Stimulated activated naive CD8-positive, alpha-beta T cell treated with anti-CD3 and anti-CD28 coated beads, Interleukin-15, Interleukin-2, amounts not matched to agents 100 ng/mL and 50 ng/mL, for 24 hours (primary cell): ENCODE measurements at regions not wholly inside any gene's neighbourhood (a gene's known extent, or its start where the extent isn't known, plus 50 kb on each side); places are given as distances from the start of the nearest gene placed in this dataset.

Experiments used
- H3K27ac Mint-ChIP-seq: one replicate; pipeline ENCODE4 v1.8.0; 2021; ENCODE audit warnings: mild to moderate bottlenecking, mixed read lengths
- H3K27me3 Mint-ChIP-seq: one replicate; pipeline ENCODE4 v1.8.0; 2021; ENCODE audit warnings: mixed read lengths
- H3K36me3 Mint-ChIP-seq: one replicate; pipeline ENCODE4 v1.8.0; 2021; ENCODE audit warnings: low read depth, mixed read lengths
- H3K4me1 Mint-ChIP-seq: one replicate; pipeline ENCODE4 v1.8.0; 2021; ENCODE audit warnings: low read depth, mixed read lengths
- H3K4me3 Mint-ChIP-seq: one replicate; pipeline ENCODE4 v1.8.0; 2021; ENCODE audit warnings: mild to moderate bottlenecking, mixed read lengths
- H3K9me3 Mint-ChIP-seq: one replicate; pipeline ENCODE4 v1.8.0; 2021; ENCODE audit warnings: mixed read lengths

DNA sequence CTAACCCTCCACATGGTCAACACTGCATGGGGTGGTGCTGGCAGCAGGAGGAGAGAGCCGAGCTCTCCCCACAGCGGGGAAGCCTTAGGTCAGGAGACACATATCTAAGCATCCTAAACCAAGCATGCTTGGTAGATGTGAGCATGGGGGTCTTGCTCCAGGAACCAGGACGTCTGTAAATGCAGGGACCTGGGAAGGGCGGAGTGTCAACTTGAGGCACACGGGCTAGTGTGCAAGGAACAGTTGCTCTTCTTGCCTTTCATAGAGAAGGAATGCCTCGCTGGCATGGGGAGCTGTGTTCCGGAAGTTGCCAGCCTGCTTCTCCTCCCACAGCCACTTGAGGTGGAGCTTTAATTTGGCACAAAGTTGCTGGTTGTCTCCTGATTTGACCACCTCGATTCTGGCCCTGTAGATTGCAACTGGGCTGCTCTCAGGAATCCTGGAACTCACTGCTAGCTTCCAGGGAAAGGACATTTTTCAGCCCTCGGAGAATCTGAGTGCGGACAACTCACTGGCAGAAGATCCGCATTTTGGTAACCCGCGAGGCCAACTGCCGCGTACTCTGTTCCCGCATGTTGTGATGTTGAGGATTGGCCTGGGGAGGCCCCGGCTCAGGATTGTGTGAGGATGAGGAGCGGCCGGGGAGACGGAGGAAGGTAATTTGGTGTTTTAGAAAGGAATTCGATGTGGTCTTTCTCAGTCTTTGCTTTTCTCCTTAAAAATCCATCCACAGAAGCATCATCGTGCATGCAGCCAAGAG is 370.3 kb upstream of the IRX1 start:
- H3K27ac Mint-ChIP-seq: no peak overlapping the region
- peaks cover 4% of the 10 kb centered on the region for H3K9me3 Mint-ChIP-seq
- H3K4me3 Mint-ChIP-seq: no peak overlapping the region
- H3K36me3 Mint-ChIP-seq: no peaks in the 10 kb centered on the region
- no peaks in the 10 kb centered on the region for H3K27me3 Mint-ChIP-seq
- no peaks in the 10 kb centered on the region for H3K4me1 Mint-ChIP-seq

DNA sequence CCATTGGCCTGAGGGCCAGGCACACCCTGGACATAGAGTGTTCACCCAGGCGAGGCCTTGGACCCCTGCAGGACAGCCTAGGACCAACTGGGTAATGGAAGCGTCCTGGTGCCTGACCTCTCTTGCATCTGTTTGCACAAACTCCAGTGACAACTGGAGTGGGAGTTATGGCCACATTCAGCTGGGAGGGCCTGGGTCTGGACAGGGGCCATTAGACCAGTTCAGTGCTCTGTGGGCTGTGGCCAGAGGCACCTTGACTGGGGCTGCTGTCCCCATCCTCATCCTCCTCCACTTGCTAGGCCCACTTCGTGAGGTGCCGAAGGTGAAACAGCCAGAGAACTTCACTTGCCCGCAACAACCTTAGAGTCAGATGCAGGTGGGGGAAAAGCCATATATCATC is 372.7 kb upstream of the IRX1 start:
- Mint-ChIP-seq H3K27me3 (no peaks in the 10 kb centered on the region), H3K9me3 (no peaks in the 10 kb centered on the region), H3K27ac (no peak overlapping the region), H3K4me1 (no peaks in the 10 kb centered on the region), H3K36me3 (no peaks in the 10 kb centered on the region), H3K4me3 (no peak overlapping the region)

DNA sequence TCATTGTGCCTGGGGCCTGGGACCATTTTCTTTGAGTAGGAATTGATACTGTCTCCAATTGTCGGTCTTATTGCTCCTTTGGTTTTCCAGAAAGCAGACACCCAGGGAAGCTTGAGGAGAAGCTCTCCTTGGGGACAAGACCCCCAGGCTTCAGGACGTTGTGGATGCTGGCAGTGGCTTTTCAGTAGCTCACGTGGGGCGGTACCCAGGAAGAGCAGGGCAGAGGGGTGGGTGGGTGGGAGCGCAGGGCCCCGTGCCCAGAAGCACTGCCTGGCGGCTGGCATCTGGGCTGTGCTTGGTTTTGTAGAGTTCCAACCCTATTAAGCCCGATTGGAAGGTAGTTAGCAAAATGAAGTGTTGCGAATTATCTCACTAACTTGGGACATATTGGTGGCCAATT is 374.2 kb upstream of the IRX1 start:
- H3K27me3 Mint-ChIP-seq: no peaks in the 10 kb centered on the region
- H3K4me3 Mint-ChIP-seq: no peak overlapping the region
- H3K9me3 Mint-ChIP-seq: no peaks in the 10 kb centered on the region
- no peaks in the 10 kb centered on the region for H3K36me3 Mint-ChIP-seq
- H3K27ac Mint-ChIP-seq: no peak overlapping the region
- no peaks in the 10 kb centered on the region for H3K4me1 Mint-ChIP-seq

DNA sequence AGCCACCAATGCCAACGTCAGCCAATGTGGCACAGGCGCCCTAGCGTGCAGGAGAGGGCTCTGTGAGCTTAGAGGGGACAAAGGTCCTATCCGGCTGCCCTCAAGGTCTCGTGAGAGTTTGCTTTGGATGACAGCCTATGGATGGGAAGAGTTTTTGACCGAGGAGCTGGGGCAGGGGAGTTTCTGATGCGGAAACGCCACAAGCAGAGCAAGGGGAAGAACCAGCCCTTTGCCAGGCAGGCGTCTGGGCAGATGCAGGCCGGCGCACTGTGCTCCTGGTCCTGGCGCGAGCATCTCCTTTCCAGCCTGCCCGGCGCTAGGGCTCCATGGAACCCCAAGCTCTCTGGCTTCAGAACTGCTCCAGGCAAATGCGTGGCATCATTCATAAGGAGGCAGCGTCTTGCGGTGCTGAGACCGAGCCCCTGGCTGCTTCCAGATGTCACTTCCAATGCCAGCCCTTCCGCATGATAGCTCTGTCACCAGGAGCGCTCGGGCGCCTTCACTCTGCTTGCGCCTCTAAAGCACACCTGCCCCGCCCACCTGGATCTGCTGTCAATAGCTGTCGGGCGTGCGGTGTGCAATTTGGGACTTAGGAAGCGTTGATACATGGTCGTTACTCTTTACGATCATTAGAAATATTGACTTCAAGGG is 374.9 kb upstream of the IRX1 start:
- Mint-ChIP-seq H3K4me1 (no peaks in the 10 kb centered on the region), H3K36me3 (no peaks in the 10 kb centered on the region), H3K4me3 (no peak overlapping the region), H3K27ac (no peak overlapping the region), H3K27me3 (no peaks in the 10 kb centered on the region), H3K9me3 (no peaks in the 10 kb centered on the region)

DNA sequence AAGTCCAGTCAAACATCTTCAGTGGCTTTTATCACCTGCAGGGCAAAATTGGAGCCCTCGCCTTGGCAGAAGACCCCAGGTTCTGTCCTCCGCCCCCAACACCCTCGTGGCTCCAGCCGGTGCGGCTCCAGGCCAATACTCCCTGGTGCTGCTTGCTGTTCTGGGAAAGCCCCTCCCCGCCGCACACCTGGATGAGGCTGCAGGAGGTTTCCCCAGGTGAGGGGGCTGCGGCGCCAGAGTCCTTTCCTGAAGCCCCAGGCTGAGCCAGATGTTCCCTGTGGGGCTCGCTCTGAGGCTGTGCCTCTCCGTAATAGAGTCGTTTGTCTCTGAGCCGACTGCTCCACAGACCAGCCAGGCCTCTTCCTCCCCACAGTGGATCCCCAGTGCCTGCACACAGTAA is 375.4 kb upstream of the IRX1 start:
- Mint-ChIP-seq H3K9me3 (no peaks in the 10 kb centered on the region), H3K27ac (no peak overlapping the region), H3K36me3 (no peaks in the 10 kb centered on the region), H3K27me3 (no peaks in the 10 kb centered on the region), H3K4me3 (no peak overlapping the region), H3K4me1 (no peaks in the 10 kb centered on the region)

DNA sequence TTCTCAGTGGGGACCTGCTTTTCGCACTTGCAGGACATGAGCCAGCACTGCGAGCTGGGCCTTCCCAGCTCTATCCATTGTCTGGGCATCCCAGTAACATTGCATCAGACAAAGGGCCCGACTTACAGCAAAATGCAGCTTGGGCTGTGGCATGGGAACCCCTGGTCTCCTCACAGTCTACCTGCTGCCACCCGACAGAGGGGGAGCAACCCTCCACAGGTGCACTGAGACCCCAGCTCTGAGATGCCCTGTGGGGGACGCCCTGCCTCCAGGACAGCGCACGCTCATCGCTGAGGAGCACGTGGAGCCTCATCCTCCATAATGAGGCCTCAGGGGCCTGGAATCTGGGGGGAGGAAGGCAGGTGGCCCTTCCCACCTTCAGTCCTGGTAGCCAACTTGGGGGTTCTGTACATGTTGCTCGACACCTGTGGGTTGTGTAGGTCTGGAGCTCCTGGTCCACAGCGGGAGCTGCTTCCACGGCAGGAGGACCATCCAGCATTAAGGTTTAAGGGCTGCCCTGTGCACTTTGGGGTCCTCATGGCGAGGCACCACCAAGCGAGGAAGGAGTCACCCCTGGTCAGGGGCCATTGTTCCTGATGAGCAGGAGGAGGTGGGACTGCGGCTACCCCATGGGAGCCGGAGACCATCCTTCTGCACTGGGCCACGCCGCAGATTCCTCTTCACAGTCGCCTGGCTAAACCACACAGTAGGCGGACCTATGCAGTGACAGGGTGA is 376.5 kb upstream of the IRX1 start:
- Mint-ChIP-seq H3K4me1 (no peaks in the 10 kb centered on the region), H3K4me3 (no peak overlapping the region), H3K27me3 (no peaks in the 10 kb centered on the region)

DNA sequence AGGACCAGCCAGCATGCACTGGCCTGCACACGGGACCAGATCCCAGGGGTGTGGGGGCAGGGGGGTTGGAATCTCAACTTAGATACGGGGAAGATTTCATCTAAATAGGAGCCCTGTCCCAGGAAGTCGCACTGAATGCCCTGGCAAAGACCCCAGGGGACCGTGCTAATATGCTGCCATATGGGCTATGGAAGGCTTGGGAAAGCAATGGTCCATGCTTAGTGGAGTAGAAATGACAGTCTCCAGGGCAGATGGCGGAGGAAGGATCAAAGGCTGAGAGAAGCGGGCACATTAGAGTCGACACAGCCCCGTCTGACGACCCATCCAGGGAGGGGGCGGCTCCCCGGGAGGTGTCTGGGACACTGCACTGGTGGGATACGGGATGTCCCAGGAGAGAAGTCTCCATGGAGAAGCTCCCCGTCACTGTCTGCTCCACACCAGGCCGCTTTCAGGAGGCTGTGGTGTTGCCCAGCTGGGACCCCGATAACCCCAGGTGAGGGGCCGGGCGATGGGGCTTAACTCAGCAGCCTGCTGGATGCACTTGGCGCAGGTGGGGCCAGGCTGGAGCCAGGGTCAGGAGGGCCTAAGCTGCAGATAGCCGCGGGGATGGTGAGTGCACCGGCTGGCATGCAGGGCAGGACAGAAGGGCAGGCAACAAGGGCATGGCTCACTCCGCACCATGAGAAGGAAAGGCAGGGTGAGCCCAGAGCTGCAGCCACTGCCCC is 377.7 kb upstream of the IRX1 start:
- Mint-ChIP-seq H3K9me3 (no peaks in the 10 kb centered on the region), H3K27ac (no peak overlapping the region), H3K4me1 (no peaks in the 10 kb centered on the region), H3K27me3 (no peaks in the 10 kb centered on the region), H3K4me3 (no peak overlapping the region), H3K36me3 (no peaks in the 10 kb centered on the region)

More for the DNA sequence above, 376.5 kb upstream of the IRX1 start:
- Mint-ChIP-seq H3K36me3 (no peaks in the 10 kb centered on the region), H3K9me3 (no peaks in the 10 kb centered on the region), H3K27ac (no peak overlapping the region)

DNA sequence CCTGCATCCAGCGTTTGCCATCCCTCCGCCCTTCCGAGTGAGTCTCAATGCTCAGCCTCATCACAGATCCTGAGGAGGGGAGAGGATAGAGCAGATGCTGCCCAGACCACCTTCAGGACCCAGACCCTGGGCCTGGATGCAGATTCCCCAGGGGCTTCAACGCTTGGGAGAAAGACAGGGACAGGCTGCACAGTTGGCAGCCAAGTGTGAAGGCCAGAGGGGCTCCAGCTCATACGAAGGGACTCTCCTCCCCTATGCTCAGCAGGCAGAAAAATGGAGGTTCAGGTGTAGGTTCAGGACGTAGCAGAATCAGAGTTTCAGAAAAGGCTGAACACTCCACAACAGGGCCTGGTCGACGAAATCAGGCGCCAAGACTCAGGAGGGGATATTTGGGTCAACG is 378.5 kb upstream of the IRX1 start:
- Mint-ChIP-seq H3K4me3 (no peak overlapping the region), H3K27ac (no peak overlapping the region), H3K4me1 (no peaks in the 10 kb centered on the region), H3K27me3 (no peaks in the 10 kb centered on the region), H3K9me3 (no peaks in the 10 kb centered on the region), H3K36me3 (no peaks in the 10 kb centered on the region)

DNA sequence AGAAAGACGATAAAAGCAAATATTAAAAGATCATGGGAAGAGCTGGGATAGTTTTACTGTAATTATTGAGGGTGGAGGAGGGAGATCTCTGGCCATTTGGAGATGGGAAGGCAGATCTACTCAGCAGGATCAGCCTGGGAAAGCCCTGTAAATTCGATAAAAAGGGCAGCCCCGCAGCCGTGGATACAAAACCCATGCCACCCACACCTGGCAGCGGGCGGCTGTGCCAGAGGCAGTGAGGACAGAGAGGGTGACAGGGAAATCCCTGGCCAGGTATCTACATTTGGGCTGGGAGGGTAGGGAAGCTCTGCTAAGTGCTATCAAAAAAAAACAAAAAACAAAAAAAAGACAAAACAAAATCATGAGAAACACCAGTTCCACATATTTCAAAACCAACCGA is 379.2 kb upstream of the IRX1 start:
- Mint-ChIP-seq H3K27me3 (no peaks in the 10 kb centered on the region), H3K9me3 (no peaks in the 10 kb centered on the region), H3K4me3 (no peak overlapping the region), H3K27ac (no peak overlapping the region), H3K36me3 (no peaks in the 10 kb centered on the region), H3K4me1 (no peaks in the 10 kb centered on the region)

DNA sequence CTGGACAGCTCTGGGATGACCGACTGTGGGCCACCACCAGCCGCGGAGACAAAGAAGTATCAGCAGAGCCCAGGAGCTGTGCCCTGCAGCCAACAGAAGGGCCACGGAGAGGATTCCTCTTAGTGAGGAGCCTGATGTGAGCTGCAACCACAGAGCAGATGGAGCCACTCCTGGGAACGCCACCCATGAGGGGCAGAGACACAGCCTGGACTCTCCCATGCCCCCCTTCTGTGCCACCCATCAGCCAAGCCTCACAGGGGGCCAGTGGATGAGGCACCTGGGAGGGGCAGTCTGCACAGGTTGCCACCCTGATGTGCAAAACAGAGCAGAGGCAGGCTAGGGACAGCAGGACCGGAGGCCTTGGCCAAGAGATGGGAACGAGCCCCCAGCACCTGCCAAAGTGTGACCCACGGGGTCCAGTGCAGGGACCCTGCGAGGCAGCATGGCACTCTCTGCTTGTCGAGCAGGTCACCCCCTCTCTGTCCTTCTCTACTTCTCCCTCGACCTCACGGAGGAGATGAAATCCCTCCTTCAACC is 380.7 kb upstream of the IRX1 start:
- Mint-ChIP-seq H3K4me1 (no peaks in the 10 kb centered on the region), H3K36me3 (no peaks in the 10 kb centered on the region), H3K4me3 (no peak overlapping the region), H3K9me3 (peaks cover 3% of the 10 kb centered on the region), H3K27me3 (no peaks in the 10 kb centered on the region), H3K27ac (no peak overlapping the region)

DNA sequence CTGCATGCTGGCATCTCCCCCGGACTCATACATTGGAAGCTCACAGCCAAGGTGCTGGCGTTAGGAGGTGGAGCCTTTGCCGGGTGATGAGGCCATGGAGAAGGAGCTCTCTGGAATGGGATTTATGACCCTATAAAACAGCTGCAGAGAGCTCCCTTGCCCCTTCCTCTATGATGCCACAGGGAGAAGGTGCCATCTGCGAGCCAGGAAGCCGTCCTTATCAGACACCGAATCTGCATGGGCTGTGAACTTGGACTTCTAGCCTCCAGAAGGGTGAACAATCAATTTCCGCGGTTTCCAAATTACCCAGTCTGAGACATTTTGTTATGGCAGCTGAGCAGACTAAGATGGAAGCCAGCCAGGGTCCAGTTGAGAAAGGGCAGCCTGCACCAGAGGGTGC is 381.2 kb upstream of the IRX1 start:
- H3K27ac Mint-ChIP-seq: no peak overlapping the region
- no peaks in the 10 kb centered on the region for H3K36me3 Mint-ChIP-seq
- H3K4me3 Mint-ChIP-seq: no peak overlapping the region
- peaks cover 3% of the 10 kb centered on the region for H3K9me3 Mint-ChIP-seq
- H3K27me3 Mint-ChIP-seq: no peaks in the 10 kb centered on the region
- H3K4me1 Mint-ChIP-seq: no peaks in the 10 kb centered on the region

DNA sequence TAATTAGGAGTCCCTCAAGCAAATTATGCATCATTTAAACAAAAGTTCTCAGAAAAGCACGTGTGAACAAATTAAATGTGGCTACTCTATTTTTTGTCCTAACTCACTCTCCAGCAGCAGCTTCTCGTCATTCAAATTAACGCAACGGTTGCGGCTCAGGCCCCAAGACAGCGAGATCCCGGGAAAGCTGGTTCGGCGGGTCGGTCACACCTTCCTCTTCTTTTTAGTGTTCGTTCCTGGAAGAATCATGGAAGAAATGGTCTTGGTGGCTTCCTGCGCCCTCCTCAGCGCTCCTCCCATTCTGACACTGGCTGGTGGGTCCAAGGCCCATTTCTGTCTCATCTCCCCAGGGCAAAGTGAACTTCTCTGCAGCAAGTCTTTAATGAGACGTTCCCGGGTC is 382.8 kb upstream of the IRX1 start:
- H3K4me1 Mint-ChIP-seq: no peaks in the 10 kb centered on the region
- H3K9me3 Mint-ChIP-seq: peaks cover 3% of the 10 kb centered on the region
- H3K27me3 Mint-ChIP-seq: no peaks in the 10 kb centered on the region
- no peak overlapping the region for H3K4me3 Mint-ChIP-seq
- H3K36me3 Mint-ChIP-seq: no peaks in the 10 kb centered on the region
- no peak overlapping the region for H3K27ac Mint-ChIP-seq

DNA sequence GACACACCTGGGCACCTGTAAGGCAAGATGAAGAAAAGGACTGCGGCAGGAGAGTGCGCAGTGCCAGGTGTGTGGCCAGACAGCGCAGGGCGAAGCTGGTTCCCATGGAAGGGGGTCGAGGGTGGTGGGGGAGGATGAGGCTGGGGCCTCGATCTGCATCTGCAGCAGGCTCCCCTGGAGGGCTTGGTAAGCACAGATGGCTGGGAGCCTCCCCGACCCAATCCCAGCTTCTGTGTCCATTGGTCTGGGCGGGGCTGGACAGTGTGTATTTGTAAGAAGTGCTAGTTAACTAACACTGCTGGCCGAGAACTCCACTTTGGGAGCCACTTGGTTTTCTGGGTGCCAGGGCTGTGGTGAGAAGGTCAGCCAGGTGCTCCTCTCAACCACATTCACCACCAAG is 385.1 kb upstream of the IRX1 start:
- H3K4me3 Mint-ChIP-seq: no peak overlapping the region
- H3K27me3 Mint-ChIP-seq: no peaks in the 10 kb centered on the region
- no peaks in the 10 kb centered on the region for H3K36me3 Mint-ChIP-seq
- peaks cover 3% of the 10 kb centered on the region for H3K9me3 Mint-ChIP-seq
- no peaks in the 10 kb centered on the region for H3K4me1 Mint-ChIP-seq
- no peak overlapping the region for H3K27ac Mint-ChIP-seq

DNA sequence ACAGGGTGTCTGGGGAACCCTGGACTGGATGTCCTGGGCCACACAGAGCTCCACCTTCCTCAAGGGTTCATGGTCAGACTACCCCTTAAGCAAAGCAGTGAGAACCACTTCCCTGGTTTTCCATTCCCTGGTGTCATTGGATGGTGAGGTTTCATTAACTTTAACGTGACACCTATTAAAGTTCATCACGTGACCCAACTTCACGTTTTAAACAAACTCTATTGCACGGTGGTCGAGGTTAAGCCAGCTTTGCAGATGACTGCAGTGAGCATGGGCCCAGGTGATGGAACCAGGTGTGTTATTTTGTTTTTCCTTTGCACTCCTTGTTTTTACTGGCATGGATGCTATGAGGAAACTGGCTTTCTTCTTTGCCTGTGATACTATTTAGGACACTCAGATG is 385.7 kb upstream of the IRX1 start:
- H3K9me3 Mint-ChIP-seq: peaks cover 3% of the 10 kb centered on the region
- H3K36me3 Mint-ChIP-seq: no peaks in the 10 kb centered on the region
- H3K4me3 Mint-ChIP-seq: no peak overlapping the region
- no peak overlapping the region for H3K27ac Mint-ChIP-seq
- no peaks in the 10 kb centered on the region for H3K4me1 Mint-ChIP-seq
- H3K27me3 Mint-ChIP-seq: no peaks in the 10 kb centered on the region

DNA sequence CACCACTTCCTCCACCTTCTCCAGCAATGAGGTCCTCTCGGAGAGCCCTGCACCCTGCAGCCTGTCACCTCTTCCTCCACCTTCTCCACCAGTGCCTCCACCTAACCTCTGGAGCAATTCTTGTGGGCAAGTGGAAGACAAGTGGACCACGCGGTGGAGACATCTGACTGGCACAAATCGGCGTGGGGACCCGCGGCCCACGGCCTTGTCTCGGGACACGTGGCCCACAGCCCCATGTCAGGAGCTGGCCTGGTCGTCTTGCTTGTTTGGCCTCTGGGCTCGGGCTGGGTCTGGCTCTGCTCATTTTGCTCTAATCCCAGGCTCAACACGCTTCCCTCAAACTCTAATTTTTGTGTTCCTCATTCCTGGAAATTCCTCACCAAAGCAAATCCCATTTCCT is 393.1 kb upstream of the IRX1 start:
- no peaks in the 10 kb centered on the region for H3K4me1 Mint-ChIP-seq
- peaks cover 18% of the 10 kb centered on the region for H3K27me3 Mint-ChIP-seq
- no peak overlapping the region for H3K27ac Mint-ChIP-seq
- no peaks in the 10 kb centered on the region for H3K36me3 Mint-ChIP-seq
- no peaks in the 10 kb centered on the region for H3K9me3 Mint-ChIP-seq
- no peak overlapping the region for H3K4me3 Mint-ChIP-seq
